SK-N-DZ (cell line): ENCODE measurements at regions not wholly inside any gene's neighbourhood (a gene's known extent, or its start where the extent isn't known, plus 50 kb on each side); places are given as distances from the start of the nearest gene placed in this dataset.
"Not testable (repeated sequence)": the region's sequence is repeated elsewhere in the genome, so short reads cannot be mapped to it uniquely, and the experiment has no call there.

Experiments
- DNase-seq: peaks from one replicate; pipeline ENCODE4 v3.0.0-alpha.2; 2015; ENCODE audit warnings: low spot score

DNA sequence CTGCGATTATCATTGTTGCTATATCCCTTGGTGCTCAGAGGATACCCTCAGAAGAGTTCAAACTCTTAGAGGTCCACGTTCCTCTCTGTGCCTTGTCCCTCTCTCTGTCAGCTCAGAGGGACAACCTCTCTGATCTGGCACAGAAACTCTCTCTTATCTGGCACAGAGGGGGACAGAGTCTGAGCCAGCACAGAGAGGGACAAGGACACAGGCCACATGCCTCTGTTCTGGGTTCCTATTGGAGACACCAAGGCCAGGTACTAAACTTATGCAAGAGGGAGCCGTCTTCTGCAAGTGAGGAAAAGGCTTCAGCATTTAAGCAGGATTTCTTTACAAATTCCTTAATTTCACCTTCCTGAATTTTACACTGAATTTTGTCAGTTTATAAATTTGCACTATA lies 565.2 kb downstream of the TOX3 start:
- DNase-seq = no peak

DNA sequence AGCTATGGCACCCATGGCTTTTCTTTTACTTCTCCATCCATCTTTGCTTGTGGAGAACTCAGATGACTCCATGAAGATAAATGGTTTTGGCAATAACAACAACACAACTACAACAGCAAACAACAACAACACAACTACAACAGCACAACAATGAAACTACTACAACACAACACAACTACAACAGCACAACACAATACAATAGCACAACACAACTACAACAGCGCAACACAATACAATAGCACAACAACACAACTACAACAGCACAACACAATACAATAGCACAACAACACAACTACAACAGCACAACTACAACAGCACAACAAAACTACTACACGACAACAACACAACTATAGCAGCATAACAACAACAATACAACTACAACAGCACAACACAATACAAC lies 569.4 kb downstream of the TOX3 start:
- not testable (repeated sequence) for DNase-seq

DNA sequence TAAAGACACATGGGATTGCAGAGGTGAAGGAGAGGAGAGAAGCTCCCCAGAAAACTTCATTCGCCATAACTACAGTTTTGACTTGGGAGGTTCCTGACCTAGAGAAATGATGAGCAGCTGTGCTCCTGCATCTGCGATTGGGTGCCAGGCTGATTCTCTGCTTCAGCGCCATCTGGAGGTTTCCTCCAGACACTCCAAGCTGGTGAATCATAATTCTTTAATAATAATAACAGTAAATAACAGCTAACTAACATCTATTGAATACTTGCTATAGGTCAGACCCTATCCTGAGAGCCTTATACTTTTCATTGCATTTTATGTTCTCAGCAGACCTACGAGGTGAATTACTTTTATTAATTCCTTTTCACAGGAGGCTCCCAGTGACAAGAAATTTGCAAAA lies 575.8 kb downstream of the TOX3 start:
- DNase-seq = peak; percentile 42

DNA sequence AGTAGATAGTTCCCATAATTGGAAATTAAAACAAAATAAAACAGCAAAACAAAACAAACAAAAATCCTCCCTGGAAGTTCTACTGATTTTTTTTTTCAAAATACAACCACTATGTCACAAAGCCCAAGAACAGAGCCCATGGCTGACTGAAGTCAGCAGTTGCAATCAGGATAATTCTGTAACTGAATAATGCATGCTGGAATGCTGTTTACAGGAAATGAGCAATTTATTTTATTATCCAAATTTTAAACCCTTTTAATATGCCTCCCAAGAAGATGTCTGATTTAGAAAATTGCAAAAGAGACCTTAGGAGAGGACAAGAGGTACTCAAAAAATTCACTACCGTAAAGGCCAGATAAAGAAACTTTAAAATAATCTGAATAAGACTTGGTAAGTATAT lies 578.2 kb downstream of the TOX3 start:
- no peak for DNase-seq

DNA sequence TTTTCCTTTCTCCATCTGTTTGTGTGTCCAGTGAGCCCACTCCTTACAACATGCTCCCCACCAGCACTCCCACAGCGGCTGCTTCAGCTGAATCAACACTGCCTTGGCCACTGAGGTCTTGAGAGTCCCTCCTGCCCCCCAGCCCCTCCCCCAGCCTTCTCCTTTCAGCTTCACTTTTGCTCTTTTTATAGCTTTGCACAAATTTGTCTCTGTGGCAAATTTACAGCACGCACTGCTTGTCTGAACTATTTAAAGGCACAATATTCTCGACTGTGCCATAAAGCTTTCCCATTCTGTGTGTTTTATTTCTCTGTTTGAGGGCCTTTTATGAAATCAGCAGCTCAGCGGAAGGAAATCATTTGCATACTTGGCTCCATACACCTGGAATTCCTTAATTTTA lies 579.3 kb downstream of the TOX3 start:
- DNase-seq = no peak

DNA sequence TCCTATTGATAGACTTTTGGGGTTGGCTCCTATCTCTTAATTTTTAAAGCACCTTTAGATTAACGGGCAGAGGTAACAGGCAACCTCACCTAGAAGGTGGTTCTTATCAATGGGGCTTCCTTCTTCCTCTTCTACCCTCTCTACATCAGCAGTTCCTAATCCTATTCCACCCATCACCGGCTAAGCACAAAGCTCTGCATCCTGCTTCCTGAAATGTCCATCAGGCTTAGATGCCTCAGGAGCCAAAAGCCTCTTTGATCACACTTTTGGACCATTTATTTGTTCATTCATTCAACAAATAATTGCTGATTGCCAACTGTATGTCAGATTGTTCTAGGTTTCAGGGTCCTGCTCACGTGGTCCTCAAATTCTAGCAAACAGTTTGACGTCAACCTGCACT lies 586.0 kb downstream of the TOX3 start:
- no peak for DNase-seq

DNA sequence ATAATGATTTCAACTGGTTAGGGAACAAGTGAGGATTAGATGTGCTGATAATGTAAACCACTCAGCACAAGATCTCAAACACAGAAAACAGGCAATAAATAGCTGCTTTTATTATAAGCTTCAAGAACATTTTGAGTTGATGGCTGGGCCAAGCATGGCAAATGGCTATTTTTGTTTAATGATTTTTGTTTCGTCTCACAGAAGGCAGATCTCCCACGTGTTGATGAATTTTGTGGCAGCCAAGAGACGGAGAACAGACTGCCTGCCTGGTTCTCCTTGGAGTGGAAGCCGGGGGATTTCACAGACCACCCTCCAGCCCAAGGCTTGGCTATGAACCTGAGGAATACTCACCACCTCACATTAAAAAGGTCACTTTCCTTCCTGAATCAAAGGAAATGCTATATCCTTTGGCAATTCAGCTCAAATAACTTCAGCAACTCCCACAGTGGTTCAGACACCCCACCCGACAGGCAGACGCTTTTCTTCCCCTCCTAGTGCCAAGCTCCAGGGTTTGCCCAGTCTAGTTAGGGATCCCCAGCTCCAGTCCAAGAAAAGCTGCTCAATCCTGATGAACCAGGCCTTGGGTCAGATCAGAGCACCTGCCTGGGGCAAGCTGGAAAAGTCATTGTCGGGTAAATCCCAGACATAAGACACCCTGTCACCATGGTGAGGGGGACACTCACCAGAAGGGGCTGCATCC lies 593.5 kb downstream of the TOX3 start:
- no peak for DNase-seq

DNA sequence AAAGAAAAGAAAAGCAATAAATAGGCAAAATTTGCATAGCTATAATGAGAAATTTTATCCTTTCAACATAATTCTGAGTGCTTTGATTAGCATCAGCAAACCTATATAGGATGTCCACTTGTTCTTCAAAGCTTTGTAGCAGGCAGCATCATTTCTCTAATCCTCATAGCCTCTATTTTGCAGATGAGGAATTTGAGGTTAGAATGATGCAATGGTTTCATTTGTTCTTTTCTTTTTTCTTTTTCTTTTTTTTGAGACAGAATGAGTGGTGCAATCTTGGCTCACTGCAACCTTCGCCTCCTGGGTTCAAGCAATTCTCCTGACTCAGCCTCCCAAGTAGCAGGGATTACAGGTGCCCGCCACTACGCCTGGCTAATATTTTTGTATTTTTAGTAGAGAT lies 594.4 kb downstream of the TOX3 start:
- no peak for DNase-seq

DNA sequence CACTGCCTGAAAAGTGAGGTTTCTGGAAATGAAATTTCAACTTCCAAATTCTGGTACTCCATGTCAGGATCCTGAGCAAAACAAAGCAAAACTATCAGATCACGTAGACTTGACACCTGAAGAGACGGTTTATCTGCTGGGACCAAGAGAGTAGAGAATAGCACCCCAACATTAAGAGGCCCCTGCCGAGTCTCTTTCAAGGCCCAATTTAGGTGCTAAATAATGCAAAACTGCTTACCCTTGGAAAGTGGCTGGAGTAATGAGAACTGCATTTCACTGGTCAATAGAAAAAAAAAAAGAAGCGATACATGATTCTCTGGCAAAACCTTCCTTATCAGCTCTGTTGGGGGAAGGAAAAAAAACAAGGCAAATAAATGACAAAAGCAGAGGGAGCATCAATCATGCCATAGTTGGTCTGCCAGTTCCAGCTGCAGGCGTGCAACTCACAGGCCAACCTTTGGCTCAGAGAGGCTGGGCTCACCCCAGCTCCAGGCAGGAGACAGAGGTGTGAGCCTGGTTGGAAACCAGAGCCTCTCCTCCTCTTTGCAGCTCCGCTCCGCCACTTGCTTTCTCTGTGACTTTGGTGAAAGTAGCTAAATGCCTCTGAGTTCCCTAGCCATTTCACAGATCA lies 595.2 kb downstream of the TOX3 start:
- DNase-seq = peak; percentile 63

DNA sequence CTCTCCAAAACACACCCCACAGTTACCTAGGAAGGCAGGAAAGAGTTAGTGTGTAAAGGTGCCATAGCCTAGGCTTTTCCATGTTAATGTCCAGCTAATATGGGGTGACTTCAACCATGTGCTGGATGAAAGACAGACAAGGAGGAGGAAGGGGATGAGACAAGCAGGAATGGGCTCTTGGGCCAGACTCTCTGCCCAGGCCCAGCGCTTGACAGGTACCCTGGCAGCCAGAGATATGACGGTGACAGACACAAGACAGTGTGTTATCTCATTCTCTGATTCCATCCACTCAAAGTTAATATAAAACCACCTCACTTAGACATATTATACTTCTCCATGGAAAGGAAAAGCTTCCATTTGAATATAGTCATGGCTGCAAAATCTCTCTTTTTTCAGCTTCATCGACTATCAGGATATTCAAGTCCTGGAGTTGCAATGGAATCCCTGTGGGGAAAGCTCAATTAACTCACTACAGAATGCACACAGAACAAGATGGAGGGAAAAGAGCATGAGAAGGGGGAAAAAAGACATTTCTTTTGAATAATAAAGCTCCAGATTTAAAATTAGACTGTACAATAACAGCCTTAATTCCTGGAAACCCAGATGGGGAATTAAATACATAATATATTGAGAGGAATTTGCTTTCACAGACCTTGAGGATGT lies 596.7 kb downstream of the TOX3 start:
- DNase-seq = peak; percentile 68

DNA sequence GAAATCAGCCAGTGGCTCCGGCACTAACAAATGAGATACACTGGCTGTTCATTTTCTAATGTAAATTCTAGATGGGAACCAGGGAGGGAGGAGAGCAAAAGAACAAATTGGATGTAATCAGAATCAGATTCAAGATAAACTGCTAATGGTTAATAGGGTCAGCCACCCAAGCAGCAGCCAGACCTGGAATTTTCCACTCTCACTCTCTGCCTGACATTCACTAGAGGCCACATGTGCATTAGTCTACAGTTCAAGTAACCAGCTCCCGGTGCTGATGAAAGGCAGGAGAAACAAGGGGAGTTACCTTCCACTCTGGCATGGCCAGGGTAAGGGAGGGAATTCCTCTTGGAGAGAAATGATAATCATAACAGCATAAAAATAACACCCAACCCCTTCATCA lies 597.7 kb downstream of the TOX3 start:
- peak; percentile 85 for DNase-seq

DNA sequence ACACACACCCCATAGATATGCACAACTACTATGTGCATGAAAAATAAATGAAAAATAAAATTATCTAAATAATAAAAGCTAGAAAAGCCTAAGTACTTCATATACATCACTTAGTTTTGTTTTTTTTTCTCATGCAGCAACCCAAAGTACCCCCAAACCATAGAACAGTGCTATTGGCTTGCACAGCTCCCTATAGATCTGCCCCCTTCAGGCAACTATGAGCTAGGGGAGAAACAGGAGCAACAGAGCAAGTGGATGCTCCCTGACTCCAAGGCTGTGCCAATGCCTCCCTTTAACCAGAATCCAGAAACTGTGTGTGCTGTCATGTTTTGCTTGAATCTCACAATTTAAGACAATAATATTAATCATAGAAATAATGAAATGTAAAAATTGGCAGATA lies 605.5 kb downstream of the TOX3 start:
- no peak for DNase-seq

DNA sequence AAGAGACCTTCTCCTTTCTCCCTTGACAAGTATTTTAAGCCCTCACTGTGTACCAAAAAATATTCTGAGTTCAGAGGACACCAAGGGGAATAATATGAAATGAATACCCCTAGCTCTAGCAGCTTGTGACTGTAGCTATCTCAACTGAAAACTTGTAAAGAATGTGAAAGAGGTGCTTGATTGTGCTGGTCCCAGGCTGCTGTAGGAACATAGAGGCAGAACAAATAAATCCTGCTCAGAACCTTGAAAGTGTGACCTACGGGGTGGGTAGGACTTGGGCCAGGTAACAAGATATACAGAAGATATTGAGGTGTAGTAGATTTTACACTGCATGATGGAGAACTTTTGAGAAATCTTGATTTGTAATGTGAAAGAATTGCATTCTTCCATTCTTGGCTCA lies 606.8 kb downstream of the TOX3 start:
- DNase-seq = no peak

DNA sequence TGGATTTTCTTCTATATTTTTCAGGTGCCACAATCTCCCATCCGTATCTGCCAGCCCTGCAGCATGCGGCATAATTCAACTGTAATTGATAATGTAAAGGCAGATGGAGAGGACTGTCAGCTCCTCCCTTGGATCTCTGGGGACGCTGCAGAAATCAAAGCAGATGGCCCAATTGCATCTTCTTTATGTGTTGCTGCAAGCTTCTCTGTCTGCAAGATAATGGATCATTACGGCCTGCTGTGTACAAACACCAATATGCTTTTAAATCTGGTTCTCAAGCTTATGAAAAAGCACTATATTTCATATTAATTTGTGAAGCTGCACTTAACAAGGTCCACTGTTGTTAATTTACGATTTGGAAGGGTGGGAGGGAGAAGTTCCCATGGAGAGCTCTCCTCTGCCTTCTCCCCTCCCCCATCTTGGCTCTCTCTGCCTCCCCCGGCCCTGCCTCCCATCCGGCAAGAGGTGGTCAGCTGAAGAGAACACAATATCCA lies 607.5 kb downstream of the TOX3 start:
- DNase-seq = peak; percentile 99

DNA sequence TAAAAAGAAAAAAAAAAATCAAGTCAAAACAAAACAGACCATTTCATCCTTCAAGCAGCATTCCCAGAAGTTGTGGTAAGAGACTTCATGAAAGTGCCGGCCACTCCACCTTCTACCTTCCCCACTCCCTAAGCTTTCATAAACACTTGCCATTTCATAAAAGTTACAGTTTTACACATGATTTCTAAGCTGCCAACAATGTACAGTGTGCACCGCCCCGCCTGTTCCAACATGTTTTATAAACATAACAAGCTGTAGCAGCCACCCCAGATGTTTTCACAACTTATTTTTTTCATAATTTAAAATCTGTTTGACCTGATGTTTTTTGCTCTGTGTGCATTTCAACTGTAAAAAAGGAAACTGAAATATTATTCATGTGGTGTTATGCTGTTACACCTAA lies 608.1 kb downstream of the TOX3 start:
- no peak for DNase-seq

DNA sequence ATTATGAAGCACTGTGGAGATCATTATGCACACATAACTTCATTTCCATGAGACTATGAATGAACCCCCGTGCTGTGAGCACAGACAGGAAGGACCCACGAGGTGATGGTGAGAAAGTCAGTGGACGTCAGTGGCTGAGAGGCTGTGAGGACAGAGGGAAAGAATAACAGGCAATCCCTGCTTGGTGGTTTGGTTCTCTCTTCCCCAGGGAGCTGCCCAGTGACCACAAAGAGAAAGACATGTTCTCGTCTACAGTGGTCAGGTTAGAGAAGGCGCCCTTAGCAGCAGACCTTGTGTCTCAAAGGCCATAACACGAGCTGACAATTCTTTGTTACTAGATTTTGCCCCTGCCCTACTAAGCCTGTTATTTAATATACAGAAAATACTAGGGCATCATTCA lies 609.2 kb downstream of the TOX3 start:
- no peak for DNase-seq

DNA sequence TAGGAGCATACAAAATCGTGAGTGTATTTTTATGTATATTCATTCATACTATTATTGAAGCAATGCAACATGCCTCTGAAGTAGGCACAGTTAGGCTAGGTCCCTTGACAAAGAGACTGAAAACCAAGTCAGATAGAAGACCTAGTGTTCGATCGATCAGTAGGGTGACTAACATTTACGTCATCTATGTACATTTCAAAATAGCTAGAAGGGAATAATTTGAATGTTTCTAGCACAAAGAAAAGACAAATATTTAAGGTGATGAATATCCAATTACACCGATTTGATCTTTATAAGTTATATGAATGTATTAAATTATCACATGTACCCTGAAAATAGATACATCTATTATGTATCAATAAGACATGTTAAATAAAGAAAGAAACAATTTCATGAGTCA lies 610.1 kb downstream of the TOX3 start:
- no peak for DNase-seq

DNA sequence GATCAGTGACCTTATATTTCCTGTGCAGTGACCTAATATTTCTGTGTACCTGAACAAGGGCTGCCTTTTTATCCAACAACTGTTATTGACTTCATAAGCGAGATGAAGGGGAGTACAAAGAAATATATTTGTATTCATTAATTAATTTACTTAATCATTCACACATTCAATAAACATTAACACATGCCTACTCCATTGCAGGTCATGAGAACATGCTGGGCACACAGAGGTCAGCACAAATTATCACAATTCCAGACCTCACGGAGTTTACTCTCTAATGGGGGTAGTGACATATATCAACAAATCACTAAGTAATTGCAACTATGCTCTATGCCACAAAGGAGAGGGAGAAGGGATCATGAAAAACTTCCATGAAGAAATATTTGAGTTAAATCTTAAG lies 614.6 kb downstream of the TOX3 start:
- no peak for DNase-seq

DNA sequence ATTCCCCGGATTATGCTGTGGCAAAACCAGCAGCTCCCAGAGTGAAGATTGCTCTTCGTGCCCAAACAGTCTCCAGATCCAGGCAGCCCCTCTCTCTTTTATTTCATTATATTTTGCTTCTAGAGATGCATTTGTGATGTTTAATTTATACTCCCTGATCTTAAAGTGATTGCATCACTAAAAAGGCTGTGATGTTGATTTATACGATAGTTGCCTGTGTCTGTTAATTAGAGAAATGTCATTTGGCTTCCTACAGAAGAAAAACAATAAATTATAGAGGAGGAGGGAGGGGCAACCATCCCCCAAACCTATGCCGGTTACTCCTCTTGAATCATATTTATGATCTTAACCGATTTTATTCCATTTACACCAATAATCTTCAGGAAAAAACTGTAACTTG lies 615.3 kb downstream of the TOX3 start:
- peak; percentile 70 for DNase-seq

DNA sequence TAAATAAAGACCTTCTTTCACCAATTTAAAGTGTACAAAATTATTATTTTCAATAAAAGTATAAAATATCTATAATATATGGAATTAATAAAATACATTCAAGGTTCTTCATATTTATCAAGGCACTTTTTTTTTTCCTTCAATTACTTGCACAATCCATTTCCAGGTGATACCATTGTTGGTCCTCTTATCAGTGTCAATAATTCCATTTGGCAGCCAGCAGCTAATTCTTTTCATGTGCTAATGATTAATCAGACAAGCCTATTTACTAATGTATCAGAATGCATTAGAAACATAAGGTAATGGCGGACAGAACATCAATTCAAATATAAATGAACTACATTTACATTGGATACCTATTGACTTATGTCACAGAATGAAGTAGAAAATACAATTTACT lies 622.2 kb downstream of the TOX3 start:
- no peak for DNase-seq

DNA sequence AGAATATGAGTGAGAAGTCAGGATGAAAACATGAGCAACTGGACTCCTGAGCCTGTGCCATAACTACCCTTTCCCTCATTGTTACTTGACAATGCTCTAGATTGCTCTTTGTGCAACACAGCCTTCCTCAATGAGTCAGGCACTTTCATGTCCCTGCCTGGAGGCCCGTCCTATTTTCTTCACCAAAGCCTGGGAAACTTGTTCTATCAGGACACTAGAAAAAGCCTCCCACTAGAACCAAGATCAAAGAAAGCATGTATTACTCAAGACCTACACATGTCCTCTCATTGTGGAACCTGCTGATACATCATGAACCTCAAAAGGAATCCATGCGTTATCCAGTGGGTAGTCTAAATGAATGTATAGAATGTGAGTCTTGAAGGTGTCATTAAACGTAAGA lies 624.5 kb downstream of the TOX3 start:
- DNase-seq = no peak

DNA sequence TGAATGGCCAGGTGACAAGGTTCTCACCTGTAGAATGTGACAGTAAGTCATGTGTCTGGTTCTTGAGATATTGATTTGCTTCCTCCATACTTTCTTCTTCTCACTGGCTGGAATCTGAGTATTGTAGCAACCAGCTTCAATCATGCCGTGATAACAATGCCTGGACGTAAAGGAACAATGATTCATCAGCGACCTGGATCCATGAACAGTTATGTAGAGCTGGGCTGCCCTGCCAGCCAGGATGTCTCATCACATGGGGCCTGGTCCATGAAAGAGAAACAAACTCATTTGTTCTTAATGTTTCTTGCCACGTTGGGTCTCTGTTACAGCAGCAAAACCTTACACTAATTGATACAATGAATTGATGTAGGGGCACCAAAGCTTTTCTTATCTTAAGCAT lies 627.2 kb downstream of the TOX3 start:
- no peak for DNase-seq

DNA sequence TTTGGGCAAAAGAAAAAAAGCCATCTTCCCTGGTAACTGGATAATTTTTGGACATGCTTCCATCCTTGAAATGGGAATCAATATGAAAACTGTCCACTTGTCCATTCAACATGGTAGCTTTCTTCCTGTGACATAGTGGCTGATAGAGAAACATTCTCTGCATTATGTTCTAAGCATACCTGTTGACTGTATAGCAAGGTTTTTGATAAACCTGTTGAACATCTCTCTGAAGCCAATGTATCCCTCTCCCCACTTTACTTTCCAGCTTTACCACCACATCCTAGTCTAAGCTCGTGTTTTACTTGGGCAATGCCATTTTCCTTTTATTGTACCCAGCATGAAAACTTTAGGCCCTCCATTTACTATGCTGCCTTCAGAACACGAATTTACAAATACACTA lies 630.1 kb downstream of the TOX3 start:
- DNase-seq = no peak
